GM19324 (cell line): ENCODE measurements at regions not wholly inside any gene's neighbourhood (a gene's known extent, or its start where the extent isn't known, plus 50 kb on each side); places are given as distances from the start of the nearest gene placed in this dataset.

ENCODE experiments used
- ATAC-seq: cut with Tn5 transposase; IDR thresholded peaks from one replicate; pipeline ENCODE4 v1.9.1; 2021; ENCODE audit warnings: mild to moderate bottlenecking, moderate library complexity; ENCODE audit not compliant: unreplicated experiment, low FRiP score

DNA sequence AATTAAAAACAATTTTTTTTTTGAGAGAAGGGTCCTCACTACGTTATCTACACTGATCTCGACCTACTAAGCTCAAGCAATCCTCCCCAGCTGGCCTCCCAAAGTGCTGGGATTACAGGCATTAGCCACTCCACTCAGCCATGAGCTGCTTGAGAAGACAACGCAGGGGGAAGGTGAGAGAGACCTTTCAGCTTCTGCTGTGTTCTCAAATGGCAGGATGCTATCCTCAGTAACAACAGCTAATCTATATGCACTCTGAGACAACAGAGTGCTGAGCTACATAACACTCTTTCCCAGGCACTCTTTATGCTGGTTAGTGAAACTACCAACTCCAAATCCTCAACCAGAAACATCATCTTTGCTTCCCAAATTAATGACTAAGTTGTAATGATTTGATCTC, 526.1 kb downstream of the CCER1 start:
- no peak for ATAC-seq

- ATAC-seq, result no peak
These were observed 526.5 kb downstream of the CCER1 start for GRCh38 chr12:90428465-90428864.

GRCh38 chr12:90423965-90424364, 531.0 kb downstream of the CCER1 start:
- no peak for ATAC-seq

DNA sequence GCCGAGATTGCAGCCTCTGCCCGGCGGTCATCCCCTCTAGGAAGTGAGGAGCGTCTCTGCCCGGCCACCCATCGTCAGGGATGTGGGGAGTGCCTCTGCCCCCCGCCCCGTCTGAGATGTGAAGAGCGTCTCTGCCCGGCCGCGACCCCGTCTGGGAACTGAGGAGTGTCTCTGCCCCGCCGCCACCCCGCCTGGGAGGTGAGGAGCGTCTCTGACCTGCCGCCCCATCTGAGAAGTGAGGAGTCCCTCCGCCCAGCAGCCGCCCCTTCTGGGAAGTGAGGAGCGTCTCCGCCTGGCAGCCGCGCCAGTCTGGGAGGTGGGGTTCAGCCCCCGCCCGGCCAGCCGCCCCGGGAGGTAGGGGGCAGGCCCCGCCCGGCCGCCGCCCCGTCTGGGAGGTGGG, 544.0 kb downstream of the CCER1 start:
- no peak for ATAC-seq

DNA sequence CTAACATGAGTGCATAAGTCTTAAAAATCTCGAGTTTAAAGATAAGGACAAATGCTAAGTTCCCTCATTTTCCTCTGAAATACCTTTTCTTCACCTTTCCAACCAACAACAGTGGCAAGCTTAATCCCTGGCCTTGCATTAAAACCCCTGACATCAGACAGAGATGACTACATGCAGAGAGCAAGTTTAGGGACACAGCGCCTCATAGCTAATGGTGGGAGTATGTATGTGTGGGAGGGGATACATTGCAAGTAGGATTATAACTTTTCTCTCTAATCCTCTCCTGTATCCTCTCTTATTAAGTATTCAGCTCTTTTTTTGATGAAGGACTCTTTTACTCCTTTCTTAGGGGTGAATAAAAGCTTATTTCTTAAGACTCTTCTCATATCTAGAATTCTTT, 547.1 kb downstream of the CCER1 start:
- ATAC-seq, result no peak

GRCh38 chr12:90404071-90404470, 550.9 kb downstream of the CCER1 start:
- ATAC-seq, result peak; percentile 88

DNA sequence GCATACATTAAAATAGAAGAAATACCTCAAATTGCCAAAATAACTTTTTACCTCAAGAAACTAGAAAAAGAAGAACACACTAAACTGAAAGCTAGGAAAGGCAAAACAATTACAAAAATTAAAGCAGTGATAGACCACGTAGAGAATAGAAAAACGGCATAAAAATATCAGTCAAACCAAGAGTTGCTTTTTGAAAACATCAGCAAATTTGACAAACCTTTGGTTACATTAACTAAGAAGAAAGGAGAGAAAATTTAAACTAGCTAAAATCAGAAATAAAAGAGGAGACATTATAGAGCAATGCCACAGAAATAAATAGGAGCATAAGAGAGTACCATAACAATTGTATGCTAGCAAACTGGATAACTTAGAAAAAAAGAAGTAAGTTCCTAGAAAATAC, 553.8 kb downstream of the CCER1 start:
- ATAC-seq, result no peak

- no peak for ATAC-seq
These were observed 555.6 kb downstream of the CCER1 start for GRCh38 chr12:90399357-90399756.

DNA sequence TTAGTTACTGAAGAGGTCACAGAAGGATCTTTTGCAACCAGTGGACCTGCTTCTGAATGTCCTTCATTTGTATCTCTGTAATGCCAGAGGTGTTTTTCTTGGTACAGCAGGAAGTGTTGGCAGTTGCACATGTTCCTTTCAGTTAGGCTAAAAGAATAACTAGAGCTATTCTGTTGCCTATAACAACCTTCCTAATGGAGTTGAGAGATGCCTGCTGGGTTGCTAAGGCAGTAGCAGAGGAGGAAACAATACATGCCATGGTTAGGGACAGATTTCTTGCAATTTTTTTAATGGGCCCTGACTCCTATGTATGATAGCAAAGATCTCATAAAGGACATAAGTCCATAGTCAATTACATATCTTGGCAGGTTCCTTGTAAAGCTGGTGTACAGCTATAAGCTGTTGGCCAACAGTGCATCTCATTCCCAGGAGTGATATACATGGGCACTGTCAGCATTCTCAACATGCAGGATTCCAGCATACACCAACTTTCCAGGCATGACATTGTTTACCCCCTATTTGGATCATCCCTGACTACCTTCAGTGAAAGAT, 556.6 kb downstream of the CCER1 start:
- no peak for ATAC-seq

DNA sequence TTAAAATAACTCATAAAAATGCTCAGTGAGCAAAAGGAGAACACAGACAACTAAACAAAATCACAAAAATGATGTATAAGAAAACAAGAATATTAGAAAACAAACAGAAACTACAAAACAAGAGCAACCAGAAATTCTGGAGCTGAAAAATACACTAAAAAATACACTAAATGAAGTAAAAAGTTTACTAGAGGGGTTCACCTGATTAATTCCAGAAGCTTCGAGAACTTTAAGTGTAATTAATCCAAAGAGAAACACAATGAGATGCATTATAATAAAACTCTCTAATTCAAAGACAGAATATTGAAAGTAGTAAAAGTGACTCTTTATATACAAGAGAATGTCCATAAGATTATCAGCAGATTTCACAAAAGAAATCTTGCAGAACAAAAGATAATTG, 558.4 kb downstream of the CCER1 start:
- no peak for ATAC-seq

DNA sequence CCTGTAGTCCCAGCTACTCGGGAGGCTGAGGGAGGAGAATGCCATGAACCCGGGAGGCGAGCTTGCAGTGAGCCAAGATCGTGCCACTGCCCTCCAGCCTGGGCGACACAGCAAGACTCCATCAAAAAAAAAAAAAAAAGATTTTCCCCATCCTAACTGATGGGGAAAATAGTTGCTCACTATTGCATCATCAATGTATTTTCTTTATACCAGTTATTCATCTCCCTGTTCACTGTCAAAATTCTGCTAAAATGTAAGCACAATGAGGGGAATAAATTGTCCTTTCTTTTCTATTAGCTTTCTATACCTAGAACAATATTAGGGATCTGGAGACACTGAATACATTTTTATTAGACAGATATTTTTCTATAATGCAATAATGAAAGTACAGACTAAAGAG, 561.3 kb downstream of the CCER1 start:
- ATAC-seq, result no peak

- ATAC-seq, result no peak
These were observed 561.9 kb downstream of the CCER1 start for GRCh38 chr12:90393089-90393488.

- no peak for ATAC-seq
These were observed 564.0 kb downstream of the CCER1 start for GRCh38 chr12:90390947-90391346.

DNA sequence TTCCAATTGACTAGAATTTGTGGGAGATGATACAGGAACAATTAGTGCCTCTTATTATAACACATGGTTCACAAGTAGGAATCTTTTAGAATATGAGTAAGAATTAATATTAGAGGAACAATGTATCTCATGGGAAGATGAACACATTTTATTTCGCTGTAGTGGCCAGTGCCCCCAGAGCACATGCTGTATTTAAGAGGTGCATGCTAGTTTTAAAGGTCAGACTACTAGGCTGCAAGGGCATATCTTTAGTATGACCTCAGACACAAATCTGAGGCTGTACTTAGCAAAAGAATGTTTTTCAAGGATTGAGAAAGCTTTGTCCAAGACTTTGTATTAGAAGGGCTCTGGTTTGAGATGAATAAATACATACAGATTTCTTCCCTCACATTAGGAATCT, 586.9 kb downstream of the CCER1 start:
- no peak for ATAC-seq

DNA sequence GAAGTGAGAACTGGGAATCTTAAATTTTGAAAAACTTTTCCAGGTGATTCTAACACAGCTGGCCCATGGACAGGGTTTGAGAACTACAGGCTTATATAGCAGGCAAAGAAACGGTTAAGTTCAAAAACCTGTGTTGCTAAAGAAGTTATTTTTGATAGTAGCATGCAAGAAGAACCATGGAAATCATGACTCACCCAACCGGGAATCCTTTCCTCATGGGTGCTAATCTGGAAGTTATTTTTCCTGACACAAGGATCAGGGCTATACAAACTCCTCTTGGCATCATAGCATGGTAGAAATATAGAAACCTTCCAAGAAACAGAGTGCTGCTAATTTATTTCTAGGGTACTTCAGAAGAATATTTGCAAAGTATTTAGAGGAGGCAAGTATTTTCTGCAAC, 588.7 kb downstream of the CCER1 start:
- no peak for ATAC-seq

DNA sequence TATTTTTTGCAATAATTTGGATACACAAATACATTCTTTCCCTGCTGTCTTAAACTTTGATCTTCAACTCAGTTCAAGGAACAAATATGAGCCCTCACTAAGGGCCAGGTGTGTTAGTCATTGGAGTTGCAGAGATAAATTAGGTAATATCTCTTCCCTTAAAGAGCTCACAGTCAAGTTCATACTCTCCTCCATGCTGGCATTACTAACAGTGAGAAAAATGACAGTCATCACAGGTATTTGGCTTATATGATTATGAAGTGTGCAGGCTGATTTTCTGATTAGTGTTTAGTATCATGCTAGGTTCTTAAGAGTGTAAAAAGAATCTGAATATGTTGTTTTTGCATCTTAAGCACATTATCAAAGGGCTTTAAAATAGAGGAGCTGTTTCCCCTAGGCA, 594.7 kb downstream of the CCER1 start:
- no peak for ATAC-seq

- ATAC-seq, result no peak
These were observed 599.1 kb downstream of the CCER1 start for GRCh38 chr12:90355711-90356355.

- ATAC-seq, result no peak
These were observed 611.0 kb downstream of the CCER1 start for GRCh38 chr12:90343966-90344365.

DNA sequence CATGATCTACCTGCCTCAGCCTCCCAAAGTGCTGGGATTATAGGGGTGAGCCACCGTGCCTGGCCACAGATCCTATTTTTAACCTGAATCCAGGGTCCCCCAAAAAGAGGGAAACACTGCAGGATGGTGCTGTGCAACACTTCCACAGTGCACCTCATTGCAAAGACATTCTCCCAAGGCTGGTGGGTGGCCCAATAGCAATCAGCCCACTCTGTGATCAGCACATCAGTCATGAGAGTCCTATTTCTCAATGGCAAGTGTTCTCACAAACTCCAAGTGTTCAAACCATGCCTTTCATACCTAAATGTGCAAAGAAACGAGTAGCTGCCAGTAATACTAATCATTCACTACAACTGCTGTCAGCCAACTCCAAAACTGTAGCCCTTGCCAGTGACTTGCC, 612.9 kb downstream of the CCER1 start:
- no peak for ATAC-seq

DNA sequence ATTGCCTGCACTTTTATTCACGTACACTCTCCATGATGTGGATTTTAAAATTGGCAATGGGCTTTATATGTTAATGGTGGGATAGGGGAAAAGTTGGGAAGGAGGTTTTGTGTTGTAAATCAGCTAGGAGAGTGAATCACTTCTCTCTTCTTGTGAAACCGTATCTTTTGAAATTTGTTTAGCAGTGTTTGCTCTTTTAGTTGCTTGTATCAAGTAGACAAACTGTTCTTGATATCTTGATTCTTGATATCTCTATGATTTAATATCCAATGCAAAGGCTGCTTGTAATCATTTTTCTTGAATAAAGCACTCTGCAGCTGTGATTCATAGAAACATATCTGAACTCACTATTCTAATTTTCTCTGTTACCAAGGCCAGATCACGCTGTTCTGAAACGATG, 615.1 kb downstream of the CCER1 start:
- no peak for ATAC-seq

DNA sequence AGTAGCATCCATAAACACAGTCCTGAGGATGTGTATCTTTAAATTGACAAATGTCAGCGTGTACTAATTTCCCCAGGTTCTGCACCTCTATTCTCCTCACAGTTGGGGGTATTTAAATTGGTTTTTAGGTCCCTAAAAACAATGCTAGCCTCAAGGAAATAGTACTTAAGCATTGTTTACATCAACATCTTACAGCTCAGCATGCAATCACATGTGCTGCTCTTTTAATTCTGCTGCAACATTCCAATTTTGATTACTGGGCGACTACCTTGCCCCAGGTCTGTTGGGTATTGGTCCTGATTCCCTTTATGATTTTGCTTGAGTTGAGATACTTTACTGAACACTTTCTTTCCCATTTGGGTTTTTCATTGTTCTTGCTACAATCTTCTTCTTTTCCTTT, 616.6 kb downstream of the CCER1 start:
- ATAC-seq, result no peak

DNA sequence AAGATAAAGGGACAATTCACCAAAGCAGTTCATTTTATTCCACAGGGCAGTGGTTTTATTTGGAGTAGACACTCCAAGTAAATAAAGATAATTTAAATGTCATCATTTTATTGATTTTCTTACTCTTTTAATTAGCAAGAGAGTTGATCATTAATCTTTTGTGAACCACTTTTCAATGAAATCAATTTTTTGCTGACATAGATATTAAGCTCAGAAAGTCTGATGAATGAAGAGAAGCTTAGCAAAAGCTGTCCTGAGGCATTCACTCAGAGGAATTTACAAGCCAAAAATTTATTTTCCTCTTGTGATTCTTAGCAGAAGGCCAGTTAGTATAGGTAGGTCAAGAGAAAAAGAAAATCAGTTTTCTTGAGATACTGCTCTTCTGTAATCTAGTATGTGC, 618.0 kb downstream of the CCER1 start:
- no peak for ATAC-seq

- ATAC-seq, result no peak
These were observed 619.4 kb downstream of the CCER1 start for GRCh38 chr12:90335566-90335965.
